Liver (tissue), 3 donors: ENCODE measurements at regions not wholly inside any gene's neighbourhood (a gene's known extent, or its start where the extent isn't known, plus 50 kb on each side); places are given as distances from the start of the nearest gene placed in this dataset.

Experiments used
- EGR1 ChIP-seq, 2 donors: IDR thresholded peaks; 2 replicates each; pipeline ENCODE4 v1.6.1; 2016 to 2018; ENCODE audit warnings: antibody characterized with exemption in 2 of 2, low read depth in 2 of 2
- JUND ChIP-seq, 2 donors: IDR thresholded peaks; 2 replicates each; pipeline ENCODE4 v1.6.1; 2016; ENCODE audit warnings: antibody characterized with exemption in 2 of 2
- RAD21 ChIP-seq, 2 donors: IDR thresholded peaks; 2 replicates each; pipeline ENCODE4 v1.6.1; 2016; ENCODE audit warnings: antibody characterized with exemption in 2 of 2, mild to moderate bottlenecking in 2 of 2
- SP1 ChIP-seq: IDR thresholded peaks from 2 replicates; pipeline ENCODE4 v1.6.1; 2018; ENCODE audit warnings: antibody characterized with exemption, mild to moderate bottlenecking
- TAF1 ChIP-seq: conservative IDR thresholded peaks from 2 replicates; pipeline ENCODE4 v1.6.1; 2016; ENCODE audit warnings: antibody characterized with exemption, mild to moderate bottlenecking
- YY1 ChIP-seq: IDR thresholded peaks from 2 replicates; pipeline ENCODE4 v1.6.1; 2016; ENCODE audit warnings: antibody characterized with exemption, mild to moderate bottlenecking
- TF ChIP-seq, protein P1 (sequence below): fragments of 150-350 bp; IDR thresholded peaks from 2 replicates; pipeline ENCODE4 v1.5.1; 2017; ENCODE audit warnings: improper control_type of control experiment, low read depth, low read length; ENCODE audit not compliant: missing input control
- TF ChIP-seq, protein P2 (sequence below): IDR thresholded peaks from 2 replicates; pipeline ENCODE4 v1.6.1; 2016; ENCODE audit warnings: antibody characterized with exemption, mild to moderate bottlenecking
- TF ChIP-seq, protein P3 (sequence below): IDR thresholded peaks from 2 replicates; pipeline ENCODE4 v1.6.1; 2016; ENCODE audit warnings: antibody characterized with exemption
- TF ChIP-seq, protein P4 (sequence below): IDR thresholded peaks from 2 replicates; pipeline ENCODE4 v1.6.1; 2016; ENCODE audit warnings: antibody characterized with exemption
- donor health status: healthy.
- donor health status: healthy.

DNA sequence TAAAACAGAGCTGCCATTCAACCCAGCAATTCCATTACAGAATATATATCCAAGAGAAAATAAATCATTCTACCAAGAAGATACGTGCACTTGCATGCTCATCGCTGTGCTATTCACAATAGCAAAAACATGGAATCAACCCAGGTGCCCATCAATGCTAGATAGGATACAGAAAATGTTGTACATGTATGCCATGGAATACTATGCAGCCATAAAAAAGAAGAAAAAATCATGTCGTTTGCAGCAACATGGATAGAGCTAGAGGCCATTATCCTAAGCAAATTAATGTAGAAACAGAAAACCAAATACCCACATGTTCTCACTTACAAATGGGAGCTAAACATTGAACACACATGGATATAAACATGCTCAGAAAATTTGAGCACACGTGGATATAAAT is 633.1 kb upstream of the CITED2 start:
- TF ChIP-seq, protein P1, sequence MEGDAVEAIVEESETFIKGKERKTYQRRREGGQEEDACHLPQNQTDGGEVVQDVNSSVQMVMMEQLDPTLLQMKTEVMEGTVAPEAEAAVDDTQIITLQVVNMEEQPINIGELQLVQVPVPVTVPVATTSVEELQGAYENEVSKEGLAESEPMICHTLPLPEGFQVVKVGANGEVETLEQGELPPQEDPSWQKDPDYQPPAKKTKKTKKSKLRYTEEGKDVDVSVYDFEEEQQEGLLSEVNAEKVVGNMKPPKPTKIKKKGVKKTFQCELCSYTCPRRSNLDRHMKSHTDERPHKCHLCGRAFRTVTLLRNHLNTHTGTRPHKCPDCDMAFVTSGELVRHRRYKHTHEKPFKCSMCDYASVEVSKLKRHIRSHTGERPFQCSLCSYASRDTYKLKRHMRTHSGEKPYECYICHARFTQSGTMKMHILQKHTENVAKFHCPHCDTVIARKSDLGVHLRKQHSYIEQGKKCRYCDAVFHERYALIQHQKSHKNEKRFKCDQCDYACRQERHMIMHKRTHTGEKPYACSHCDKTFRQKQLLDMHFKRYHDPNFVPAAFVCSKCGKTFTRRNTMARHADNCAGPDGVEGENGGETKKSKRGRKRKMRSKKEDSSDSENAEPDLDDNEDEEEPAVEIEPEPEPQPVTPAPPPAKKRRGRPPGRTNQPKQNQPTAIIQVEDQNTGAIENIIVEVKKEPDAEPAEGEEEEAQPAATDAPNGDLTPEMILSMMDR = no peak
- TF ChIP-seq, protein P2, sequence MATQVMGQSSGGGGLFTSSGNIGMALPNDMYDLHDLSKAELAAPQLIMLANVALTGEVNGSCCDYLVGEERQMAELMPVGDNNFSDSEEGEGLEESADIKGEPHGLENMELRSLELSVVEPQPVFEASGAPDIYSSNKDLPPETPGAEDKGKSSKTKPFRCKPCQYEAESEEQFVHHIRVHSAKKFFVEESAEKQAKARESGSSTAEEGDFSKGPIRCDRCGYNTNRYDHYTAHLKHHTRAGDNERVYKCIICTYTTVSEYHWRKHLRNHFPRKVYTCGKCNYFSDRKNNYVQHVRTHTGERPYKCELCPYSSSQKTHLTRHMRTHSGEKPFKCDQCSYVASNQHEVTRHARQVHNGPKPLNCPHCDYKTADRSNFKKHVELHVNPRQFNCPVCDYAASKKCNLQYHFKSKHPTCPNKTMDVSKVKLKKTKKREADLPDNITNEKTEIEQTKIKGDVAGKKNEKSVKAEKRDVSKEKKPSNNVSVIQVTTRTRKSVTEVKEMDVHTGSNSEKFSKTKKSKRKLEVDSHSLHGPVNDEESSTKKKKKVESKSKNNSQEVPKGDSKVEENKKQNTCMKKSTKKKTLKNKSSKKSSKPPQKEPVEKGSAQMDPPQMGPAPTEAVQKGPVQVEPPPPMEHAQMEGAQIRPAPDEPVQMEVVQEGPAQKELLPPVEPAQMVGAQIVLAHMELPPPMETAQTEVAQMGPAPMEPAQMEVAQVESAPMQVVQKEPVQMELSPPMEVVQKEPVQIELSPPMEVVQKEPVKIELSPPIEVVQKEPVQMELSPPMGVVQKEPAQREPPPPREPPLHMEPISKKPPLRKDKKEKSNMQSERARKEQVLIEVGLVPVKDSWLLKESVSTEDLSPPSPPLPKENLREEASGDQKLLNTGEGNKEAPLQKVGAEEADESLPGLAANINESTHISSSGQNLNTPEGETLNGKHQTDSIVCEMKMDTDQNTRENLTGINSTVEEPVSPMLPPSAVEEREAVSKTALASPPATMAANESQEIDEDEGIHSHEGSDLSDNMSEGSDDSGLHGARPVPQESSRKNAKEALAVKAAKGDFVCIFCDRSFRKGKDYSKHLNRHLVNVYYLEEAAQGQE = no peak
- TF ChIP-seq RAD21 (IDR thresholded peaks at IDR 0.05) (no peak), JUND (IDR thresholded peaks at IDR 0.05) (no peak), YY1 (no peak), EGR1 (IDR thresholded peaks at IDR 0.05; ENCODE audit: low read depth in 2 of 2) (no peak), SP1 (no peak), TAF1 (no peak)
- TF ChIP-seq, protein P3, sequence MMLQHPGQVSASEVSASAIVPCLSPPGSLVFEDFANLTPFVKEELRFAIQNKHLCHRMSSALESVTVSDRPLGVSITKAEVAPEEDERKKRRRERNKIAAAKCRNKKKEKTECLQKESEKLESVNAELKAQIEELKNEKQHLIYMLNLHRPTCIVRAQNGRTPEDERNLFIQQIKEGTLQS = no peak
- TF ChIP-seq, protein P4, sequence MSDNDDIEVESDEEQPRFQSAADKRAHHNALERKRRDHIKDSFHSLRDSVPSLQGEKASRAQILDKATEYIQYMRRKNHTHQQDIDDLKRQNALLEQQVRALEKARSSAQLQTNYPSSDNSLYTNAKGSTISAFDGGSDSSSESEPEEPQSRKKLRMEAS = no peak
